ENCODE measurements at regions not wholly inside any gene's neighbourhood (a gene's known extent, or its start where the extent isn't known, plus 50 kb on each side); places are given as distances from the start of the nearest gene placed in this dataset.
"Not testable (repeated sequence)": the region's sequence is repeated elsewhere in the genome, so short reads cannot be mapped to it uniquely, and the experiment has no call there.

DNA sequence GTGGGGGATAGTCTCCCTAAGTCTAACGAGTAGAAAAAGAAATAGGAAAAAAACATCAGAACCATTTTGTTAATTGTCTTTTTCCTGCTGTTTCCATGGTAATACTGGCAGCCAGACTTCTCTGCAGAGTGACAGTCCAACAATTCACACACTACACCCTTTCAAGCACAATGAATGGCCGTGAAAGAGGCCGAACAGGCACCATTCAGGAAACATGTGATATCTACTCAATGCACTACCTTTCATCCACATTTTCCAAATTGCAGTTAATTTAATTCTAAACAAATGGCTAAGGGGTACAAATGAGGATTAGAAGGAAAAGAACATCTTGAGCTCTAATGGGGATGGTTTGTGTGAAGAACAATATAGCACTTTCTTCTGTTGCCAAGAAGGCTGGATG is 358.5 kb upstream of the ANKRD30A start:
- no peak for DNase-seq (ENCODE audit: low read depth in 4 of 4, low spot score in 3 of 4)

DNA sequence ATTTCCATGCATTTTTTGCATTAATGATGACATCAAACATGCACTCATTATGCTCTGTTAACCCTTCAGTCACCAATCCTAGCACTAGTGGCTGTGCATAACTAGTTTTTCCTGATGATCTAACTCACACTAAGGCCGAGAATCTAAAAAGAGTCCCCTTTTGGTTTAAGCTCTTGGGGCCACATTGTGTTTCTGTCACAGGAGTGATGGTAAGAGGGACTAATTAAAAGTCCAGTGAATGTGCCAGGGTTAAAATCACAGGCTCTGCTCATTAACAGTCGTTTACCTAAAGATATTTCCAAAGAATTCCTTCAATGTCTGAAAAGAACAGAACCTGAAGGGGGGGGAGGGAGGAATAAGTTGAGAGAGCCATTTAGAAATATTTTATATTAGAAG is 359.0 kb upstream of the ANKRD30A start:
- no peak for DNase-seq (ENCODE audit: low read depth in 4 of 4, low spot score in 3 of 4)

DNA sequence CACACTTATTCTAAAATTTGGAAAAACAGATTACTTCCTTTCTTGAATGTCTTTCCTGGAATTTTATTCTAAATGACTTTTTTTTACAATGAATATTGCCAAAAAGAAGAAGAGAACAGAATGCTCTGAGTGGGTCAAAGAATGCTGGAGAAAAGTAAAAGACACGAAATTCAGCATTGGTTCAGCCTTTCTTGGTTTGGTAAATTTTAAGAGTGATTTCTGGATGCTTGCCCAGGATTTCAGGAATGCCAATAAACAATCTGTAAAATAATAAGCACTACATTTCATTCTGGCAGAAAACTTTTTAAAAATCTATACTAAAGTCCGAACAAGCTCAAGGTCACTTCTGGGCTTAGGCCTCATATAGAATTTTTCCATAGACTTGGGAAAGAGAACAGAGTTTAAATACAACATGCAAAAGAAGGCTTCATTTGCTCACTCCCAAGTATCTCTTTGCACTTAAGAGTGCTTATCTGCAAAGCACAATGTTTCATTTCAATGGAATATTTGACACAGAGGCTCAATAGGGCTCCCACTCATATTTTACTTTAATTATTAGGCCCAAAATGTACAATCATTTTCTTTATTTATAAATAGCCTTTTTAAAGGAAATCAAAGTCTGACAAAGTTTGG is 359.5 kb upstream of the ANKRD30A start:
- DNase-seq (ENCODE audit: low read depth in 4 of 4, low spot score in 3 of 4), result no peak

DNA sequence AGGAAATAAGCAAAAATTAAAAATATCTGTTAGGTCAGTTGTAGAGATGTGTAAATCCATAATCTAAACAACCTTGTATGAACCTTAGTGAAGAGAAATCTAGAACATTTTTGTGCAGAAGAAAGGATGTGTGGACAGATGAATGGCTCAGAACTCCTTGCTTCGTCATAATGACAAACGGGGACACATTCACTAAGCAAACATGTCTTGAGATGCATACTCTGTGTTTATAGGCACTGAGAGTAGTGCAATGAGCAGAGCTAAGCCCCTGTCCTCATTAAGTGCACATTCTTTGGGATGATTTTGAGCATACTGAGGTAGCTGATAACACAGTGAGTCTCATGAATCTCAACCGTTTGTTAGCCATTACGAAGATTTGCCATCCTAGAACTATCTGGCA is 360.6 kb upstream of the ANKRD30A start:
- DNase-seq (ENCODE audit: low read depth in 4 of 4, low spot score in 3 of 4), result no peak

DNA sequence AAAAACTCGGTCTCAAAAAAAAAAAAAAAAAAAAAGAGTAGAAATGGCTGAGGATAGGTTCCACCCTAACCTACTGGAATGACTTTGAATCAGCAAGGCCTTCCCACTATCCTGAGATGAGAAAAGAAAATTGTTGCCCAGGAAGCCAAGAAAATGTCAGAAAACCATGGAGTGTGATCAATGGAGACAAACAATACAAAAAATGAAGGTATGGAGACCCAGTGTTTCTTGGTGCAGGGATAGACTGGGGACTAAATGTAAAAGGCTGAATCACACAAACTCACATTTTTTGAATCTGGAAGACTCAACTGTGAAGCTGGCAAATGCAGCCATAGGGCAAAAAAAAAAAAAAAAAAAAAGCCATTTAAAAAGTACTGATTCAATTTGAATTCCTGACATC is 364.3 kb upstream of the ANKRD30A start:
- no peak for DNase-seq (ENCODE audit: low read depth in 4 of 4, low spot score in 3 of 4)

DNA sequence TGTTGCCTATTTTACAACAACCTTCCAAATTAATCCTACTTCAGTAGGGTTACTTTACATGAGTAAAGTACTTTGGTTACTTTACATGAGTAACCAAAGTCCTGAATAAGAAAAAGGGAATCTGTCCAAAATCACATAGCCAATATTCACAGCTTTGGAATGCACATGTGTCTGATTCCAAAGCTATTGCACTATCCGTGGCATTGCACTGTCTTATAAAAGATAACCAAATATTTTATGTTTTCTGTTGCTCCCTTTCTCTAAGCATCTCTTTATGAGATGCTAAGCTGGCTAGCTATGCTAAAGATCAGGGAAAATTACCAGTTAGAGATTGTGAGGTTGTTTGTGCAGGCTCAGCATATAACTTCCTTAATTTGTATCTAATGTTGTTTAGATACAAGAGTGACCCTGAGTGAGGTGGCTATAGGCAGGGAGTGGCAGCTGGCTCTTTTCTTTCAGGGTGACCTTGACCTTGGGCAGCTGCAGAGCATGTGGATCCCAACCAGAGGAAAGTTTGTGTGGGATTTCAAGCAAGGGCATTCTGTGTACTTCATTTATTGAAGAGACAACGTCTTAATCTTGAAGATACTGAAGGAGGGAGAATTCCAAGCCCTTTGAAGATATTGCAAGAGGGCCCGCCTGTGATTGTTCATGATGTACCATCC is 366.1 kb upstream of the ANKRD30A start:
- no peak for DNase-seq (ENCODE audit: low read depth in 4 of 4, low spot score in 3 of 4)

DNA sequence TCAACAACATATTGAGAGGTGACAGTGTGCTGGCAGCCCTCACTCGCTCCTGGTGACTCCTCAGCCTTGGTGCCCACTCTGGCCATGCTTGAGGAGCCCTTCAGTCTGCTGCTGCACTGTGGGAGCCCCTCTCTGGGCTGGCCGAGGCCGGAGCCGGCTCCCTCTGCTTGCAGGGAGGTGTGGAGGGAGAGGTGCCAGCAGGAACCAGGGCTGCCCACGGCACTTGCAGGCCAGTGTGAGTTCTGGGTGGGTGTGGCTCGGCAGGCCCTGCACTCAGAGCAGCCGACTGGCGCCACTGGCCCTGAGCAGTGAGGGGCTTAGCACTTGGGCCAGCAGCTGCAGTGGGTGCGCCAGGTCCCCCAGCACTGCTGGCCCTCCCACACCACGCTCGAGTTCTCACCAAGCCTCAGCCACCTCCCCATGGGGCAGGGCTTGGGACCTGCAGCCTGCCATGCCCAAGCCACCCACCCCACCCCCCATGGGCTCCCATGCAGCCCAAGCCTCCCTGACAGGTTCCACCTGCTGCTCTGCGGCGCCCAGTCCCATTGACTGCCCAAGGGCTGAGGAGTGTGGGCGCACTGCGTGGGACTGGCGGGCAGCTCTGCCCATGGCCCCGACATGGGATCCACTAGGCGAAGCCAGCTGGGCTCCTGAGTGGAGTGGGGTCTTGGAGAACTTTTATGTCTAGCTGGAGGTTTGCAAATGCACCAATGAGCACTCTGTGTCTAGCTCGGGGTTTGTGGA is 377.1 kb upstream of the ANKRD30A start:
- no peak for DNase-seq (ENCODE audit: low read depth in 4 of 4, low spot score in 3 of 4)

DNA sequence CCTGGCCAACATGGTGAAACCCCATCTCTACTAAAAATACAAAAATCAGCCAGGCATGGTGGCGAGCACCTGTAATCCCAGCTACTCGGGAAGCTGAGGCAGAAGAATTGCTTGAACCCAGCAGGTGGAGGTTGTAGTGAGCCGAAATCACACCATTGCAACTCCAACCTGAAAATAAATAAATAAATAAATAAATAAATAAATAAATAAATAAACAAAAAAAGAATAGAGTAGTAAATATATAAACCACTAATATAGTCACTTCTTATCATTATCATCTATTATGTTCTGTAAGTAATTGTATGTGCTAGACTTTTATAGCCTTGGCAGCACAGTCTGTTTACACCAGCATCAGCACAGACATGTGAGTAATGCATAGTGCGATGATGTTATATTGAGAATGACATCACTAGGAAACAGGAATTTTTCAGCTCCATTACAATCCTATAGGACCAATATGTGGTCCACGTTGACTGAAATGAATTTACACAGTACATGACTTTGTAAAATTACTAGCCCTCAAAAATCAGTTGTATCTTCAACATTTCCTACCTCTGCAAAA is 385.4 kb upstream of the ANKRD30A start:
- no peak for DNase-seq (ENCODE audit: low read depth in 4 of 4, low spot score in 3 of 4)

DNA sequence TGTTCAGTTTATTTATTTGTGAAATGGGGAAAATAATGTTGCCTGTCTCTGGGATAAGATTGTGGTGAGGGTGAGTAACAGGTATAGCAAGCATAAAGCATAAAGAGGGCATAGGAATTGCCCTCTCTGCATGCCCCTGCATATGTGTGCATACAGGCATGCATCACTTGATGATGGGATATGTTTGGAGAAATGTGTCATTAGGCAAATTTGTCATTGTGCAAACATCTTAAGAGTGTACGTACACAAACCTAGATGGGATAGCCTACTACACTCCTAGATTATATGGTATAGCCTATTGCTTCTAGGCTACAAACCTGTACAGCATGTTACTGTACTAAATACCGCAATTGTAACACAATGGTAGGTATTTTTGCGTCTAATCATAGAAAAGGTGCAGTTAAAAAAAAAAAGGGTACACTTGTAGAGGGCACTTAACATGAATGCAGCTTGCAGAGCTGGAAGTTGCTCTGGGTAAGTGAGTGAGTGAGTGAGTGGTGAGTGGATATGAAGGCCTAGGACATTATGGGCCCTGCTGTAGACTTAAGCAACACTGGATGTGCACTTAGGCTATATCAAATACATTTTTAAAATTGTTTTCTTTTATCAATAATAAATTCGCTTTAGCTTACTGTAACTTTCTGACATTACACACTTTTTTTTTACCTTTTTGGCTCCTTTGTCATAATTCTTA is 386.5 kb upstream of the ANKRD30A start:
- no peak for DNase-seq (ENCODE audit: low read depth in 4 of 4, low spot score in 3 of 4)

DNA sequence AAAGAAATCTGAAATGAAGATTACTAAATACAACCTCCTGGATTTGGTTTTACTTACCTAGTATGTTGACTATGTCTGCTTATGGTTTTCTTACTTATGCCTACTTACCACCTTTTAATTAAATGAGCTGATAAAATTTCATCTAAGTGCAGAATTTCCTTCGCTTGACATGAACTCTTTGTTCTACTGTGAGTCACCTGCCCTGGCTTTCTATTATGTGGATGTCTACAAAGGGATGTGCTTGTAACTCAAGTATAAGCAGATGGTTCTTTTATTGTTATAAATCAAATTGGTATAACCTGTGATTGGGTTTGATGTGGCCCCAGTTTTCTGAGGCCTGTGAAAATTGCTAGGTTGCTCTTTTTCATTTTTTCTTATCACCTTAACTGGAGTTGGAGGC is 389.1 kb upstream of the ANKRD30A start:
- DNase-seq (ENCODE audit: low read depth in 4 of 4, low spot score in 3 of 4), result no peak

DNA sequence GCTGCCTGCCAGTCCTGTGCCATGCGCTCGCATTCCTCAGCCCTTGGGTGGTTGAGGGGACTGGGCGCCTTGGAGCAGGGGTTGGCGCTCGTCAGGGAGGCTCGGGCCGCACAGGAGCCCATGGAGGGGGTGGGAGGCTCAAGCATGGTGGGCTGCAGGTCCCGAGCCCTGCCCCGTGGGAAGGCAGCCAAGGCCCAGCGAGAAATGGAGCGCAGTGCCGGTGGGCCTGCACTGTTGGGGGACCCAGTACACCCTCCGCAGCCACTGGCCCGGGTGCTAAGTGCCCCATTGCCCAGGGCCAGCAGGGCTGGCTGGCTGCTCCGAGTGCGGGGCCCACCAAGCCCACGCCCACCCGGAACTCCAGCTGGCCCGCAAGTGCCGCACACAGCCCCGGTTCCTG is 390.8 kb upstream of the ANKRD30A start:
- not testable (repeated sequence) for DNase-seq (ENCODE audit: low read depth in 4 of 4, low spot score in 3 of 4)

DNA sequence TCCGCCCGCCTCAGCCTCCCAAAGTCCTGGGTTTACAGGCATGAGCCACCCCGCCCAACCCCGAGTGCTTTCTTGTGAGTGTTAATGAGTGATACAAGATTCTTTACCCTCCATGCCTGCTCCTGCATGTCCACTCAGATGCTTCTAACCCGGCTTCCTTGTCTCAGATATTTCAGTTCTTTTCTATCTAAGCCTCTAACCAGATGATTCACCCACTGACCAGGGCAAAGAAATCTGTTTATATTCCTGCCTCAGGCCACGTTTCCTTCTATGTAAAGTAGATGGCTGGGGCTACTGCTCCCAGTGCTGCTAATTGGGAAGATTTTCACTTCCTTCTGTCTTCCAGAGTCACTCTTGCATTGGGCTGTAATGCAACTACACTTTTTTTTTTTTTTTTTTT is 395.1 kb upstream of the ANKRD30A start:
- DNase-seq (ENCODE audit: low read depth in 4 of 4, low spot score in 3 of 4), result no peak

DNA sequence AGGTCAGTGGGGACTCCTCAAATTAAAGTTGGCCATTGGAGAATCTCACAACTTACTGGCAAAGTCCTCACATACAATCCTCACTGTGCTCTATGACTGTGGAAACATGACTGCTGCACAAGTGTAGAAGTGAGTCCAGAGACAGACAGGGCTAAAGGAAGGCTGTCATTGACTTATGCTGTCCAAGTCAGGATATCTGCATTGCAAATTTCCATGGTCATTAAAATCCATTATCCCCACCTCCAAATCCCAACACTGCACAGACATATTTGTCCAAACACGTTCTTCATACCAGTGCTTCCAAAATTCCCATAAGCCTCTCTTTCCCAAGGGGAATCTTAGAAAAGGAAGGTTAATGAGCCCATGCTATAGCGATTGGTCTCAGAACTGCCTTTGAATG is 396.8 kb upstream of the ANKRD30A start:
- DNase-seq (ENCODE audit: low read depth in 4 of 4, low spot score in 3 of 4), result no peak

DNA sequence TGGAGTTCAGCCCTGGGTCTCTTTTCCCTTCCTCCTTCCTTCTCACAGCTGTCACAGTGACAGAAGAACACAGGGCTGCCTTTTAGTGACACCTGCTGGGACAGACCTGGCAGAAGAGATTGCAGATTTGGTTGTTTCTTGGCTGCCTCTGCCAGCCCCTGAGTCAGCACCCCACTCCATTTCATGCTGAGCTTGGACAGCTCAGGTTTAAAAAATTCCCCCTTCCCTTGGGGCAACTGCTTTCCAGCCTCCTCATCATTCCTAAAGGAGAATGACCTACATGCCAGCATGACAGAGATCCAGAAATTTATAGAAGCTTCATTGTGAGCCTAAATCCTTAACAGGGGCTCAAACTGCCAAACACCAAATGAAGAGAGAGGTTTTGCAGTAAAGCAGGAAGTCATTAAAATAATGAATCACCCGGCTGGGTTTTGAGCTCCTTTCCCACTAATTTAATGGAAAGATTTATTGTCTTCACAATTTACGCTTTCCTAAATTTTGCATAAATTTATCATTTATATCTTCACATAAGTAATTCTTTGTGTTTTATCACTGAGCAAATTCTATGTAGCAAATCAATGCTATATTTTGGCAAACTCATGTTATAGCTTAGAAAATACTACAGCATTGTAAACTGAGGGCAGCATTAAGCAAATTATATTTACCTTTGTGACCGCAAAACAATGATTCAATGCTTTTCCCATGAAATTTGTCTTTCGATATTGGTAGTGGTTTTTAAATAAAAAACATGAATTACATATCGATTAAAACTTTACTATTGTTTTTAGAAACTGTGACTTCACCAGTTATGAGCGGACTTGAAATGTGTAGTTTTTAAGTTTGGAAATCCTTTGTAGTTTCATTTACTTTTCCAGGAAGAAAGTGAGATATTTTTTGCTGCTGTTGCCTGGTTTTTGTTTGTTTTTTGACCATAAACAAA is 399.5 kb upstream of the ANKRD30A start:
- peak in 2 of 4 donors; percentile 21 to 33 for DNase-seq (ENCODE audit: low read depth in 4 of 4, low spot score in 3 of 4)

DNA sequence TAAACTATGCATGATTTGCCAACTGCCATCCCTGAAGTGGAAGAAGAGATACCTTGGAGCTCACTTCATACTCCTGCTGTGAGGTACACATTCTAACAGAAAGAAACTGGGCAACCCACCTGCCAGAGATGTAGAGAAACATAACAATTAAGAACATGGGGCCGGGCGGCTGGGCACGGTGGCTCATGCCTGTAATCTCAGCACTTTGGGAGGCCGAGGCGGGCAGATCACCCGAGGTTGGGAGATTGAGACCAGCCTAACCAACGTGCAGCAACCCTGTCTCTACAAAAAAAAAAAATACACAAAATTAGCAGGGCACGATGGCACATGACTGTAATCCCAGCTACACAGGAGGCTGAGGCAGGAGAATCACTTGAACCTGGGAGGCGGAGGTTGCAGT is 402.6 kb upstream of the ANKRD30A start:
- DNase-seq (ENCODE audit: low read depth in 4 of 4, low spot score in 3 of 4), result no peak

DNA sequence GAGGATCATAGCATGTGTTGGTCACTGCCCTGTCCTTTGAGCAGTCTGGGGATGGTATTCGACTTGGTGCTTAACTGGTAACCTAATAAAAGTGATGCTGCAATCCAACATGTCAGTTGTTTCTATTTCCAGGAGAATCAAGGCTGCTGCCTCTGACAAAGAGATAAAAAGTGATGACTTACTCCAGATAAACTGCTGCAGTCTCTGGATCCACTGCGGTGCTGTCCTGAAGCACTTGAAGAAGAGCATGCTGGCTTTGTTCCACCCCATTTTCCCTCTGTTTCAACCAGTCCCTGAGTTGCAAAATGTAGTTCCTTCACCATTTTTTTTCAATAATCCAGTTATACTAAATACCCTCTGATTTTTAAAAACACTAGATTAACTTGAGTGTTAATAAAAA is 403.5 kb upstream of the ANKRD30A start:
- no peak for DNase-seq (ENCODE audit: low read depth in 4 of 4, low spot score in 3 of 4)

DNA sequence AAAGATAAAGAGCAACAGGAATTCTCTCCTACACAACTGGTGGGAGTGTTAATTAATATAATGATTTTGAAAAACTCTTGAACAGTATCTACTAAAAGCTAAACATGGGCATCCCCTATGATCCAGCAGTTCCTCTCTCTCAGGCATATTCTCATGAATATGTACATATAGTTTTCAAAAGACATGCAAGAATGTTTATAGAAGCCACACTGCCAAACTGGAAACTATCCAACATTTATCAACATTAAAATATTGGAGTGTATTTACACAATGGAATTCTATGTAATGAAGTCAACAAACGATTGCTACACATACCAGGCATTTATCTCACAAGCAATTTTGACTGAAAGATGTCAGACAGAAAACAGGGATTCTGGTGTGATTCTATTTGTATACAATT is 404.5 kb upstream of the ANKRD30A start:
- no peak for DNase-seq (ENCODE audit: low read depth in 4 of 4, low spot score in 3 of 4)

DNA sequence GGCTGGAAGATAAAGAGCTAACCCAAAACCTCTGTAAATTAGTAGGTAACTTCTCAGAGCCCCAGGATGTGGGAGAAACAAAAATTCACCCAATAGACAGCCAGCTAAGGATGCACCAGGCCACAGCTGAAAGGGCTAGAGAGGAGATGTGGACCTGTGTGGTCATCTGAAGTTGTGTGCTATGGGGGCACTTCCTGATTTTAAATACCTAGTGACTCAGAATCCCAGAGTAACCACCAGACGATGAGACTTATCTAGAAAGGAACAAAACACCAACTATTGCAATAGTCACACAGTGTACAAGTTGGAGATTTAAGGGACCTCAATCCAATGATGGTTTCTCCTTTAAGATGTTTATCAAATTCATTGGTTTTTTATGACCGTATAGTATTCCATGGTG is 408.3 kb upstream of the ANKRD30A start:
- no peak for DNase-seq (ENCODE audit: low read depth in 4 of 4, low spot score in 3 of 4)

DNA sequence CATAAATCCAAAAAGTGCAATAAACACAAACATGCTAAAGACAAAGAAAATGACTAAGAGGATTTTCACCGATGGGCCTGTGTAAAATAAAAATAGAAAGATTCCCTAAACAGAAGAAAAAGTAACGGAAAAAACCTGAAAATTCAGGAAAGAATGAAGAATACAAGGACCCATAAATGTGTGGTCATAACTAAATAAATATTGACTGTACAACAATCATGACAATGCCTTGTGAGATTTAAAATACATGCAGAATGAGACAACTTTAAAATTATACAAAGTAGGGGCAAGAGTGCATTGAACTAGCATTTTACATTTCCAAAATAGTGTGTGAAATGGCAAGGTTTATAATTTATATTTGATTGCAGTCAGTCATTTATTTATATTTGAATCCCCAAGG is 409.1 kb upstream of the ANKRD30A start:
- no peak for DNase-seq (ENCODE audit: low read depth in 4 of 4, low spot score in 3 of 4)

DNA sequence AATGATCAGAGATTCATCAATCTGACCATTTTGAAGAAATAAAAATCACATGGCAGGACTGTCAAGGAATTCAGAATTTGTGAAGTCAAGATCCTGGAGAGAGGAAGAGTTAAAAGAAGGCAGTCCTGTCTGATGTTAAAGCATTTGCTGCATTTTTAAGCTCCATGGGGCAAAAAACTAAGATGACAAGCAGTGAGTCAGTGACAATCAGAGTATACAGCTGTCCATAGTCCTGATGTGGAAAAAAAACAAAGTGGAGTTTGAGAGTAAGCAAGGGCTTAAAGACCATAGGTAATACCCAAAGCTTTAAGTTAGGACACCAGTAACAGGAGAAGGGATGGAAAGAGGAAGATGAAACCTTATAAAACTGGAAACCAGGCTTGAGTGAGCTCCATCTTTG is 412.7 kb upstream of the ANKRD30A start:
- no peak for DNase-seq (ENCODE audit: low read depth in 4 of 4, low spot score in 3 of 4)
